Stromal cell of bone marrow (primary cell): ENCODE measurements at regions not wholly inside any gene's neighbourhood (a gene's known extent, or its start where the extent isn't known, plus 50 kb on each side); places are given as distances from the start of the nearest gene placed in this dataset.

Experiments used
- DNase-seq: peaks from one replicate; pipeline ENCODE4 v3.0.0-alpha.2; 2012; ENCODE audit warnings: low read depth

- no peak for DNase-seq
Observed at GRCh38 chr13:105307776-105308175, 1227.7 kb downstream of the EFNB2 start.

GRCh38 chr13:105297839-105298238 lies 1237.6 kb downstream of the EFNB2 start:
- DNase-seq, result no peak

- no peak for DNase-seq
Observed at GRCh38 chr13:105291987-105292386, 1243.5 kb downstream of the EFNB2 start.

GRCh38 chr13:105290596-105290995 lies 1244.9 kb downstream of the EFNB2 start:
- no peak for DNase-seq

GRCh38 chr13:105285526-105285925 lies 1249.9 kb downstream of the EFNB2 start:
- DNase-seq, result no peak

- DNase-seq, result no peak
Observed at GRCh38 chr13:105282406-105283285, 1252.8 kb downstream of the EFNB2 start.

- no peak for DNase-seq
Observed at GRCh38 chr13:105278943-105279381, 1256.5 kb downstream of the EFNB2 start.

GRCh38 chr13:105276571-105276970 lies 1258.9 kb downstream of the EFNB2 start:
- DNase-seq, result no peak

GRCh38 chr13:105273665-105274222 lies 1261.7 kb downstream of the EFNB2 start:
- no peak for DNase-seq

GRCh38 chr13:105272660-105273631 lies 1262.5 kb downstream of the EFNB2 start:
- DNase-seq, result no peak

- DNase-seq, result no peak
Observed at GRCh38 chr13:105266615-105267014, 1268.8 kb downstream of the EFNB2 start.

GRCh38 chr13:105262579-105262978 lies 1272.9 kb downstream of the EFNB2 start:
- DNase-seq, result no peak

- no peak for DNase-seq
Observed at GRCh38 chr13:105259426-105259825, 1276.0 kb downstream of the EFNB2 start.

- no peak for DNase-seq
Observed at GRCh38 chr13:105255472-105255871, 1280.0 kb downstream of the EFNB2 start.

GRCh38 chr13:105251293-105251692 lies 1284.2 kb downstream of the EFNB2 start:
- DNase-seq, result no peak

GRCh38 chr13:105247830-105248229 lies 1287.6 kb downstream of the EFNB2 start:
- DNase-seq, result no peak

- DNase-seq, result no peak
Observed at GRCh38 chr13:105240371-105240770, 1295.1 kb downstream of the EFNB2 start.

- DNase-seq, result no peak
Observed at GRCh38 chr13:105232439-105232838, 1303.0 kb downstream of the EFNB2 start.

- no peak for DNase-seq
Observed at GRCh38 chr13:105232006-105232405, 1303.5 kb downstream of the EFNB2 start.

GRCh38 chr13:105231579-105231978 lies 1303.9 kb downstream of the EFNB2 start:
- no peak for DNase-seq

GRCh38 chr13:105220881-105221280 lies 1314.6 kb downstream of the EFNB2 start:
- no peak for DNase-seq

GRCh38 chr13:105220063-105220462 lies 1315.4 kb downstream of the EFNB2 start:
- DNase-seq, result no peak
